Breast epithelium (tissue), 3 donors: ENCODE measurements at regions not wholly inside any gene's neighbourhood (a gene's known extent, or its start where the extent isn't known, plus 50 kb on each side); places are given as distances from the start of the nearest gene placed in this dataset.

Experiments
- POLR2A ChIP-seq: fragments of 450-650 bp; IDR thresholded peaks from one replicate; pipeline ENCODE4 v1.6.1; 2016; ENCODE audit warnings: antibody characterized with exemption, mild to moderate bottlenecking, moderate library complexity
- POLR2AphosphoS5 ChIP-seq, 3 donors: sonication (generic); formaldehyde crosslinking; IDR thresholded peaks; one replicate each; pipeline ENCODE4 v1.6.1; 2017; ENCODE audit warnings: antibody characterized with exemption in 3 of 3
- TF ChIP-seq, protein P1 (sequence below), 3 donors: fragments of 450-650 bp; IDR thresholded peaks; one replicate each; pipeline ENCODE4 v1.5.1; 2016 to 2017; ENCODE audit warnings: antibody characterized with exemption in 3 of 3, mild to moderate bottlenecking in 3 of 3, moderate library complexity in 3 of 3

DNA sequence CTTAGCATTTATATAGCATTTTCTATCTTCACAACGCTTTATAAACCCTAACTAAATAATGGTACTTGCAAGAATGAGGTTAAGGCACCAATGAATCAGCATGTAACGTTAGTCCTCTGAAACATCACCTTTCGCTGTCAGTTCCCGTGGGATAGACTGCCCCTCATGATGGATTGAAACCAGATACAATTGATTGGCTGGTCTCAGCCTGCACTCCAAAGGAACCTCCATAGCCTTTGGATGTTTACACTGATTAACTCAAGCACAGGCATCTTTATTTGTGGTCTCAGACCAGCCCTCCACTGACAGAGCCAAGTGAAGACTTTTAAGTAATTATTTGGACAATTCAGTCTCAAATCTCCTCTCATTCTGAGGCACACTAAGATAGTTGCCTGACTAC, 1339.4 kb upstream of the WWC1 start:
- TF ChIP-seq, protein P1, sequence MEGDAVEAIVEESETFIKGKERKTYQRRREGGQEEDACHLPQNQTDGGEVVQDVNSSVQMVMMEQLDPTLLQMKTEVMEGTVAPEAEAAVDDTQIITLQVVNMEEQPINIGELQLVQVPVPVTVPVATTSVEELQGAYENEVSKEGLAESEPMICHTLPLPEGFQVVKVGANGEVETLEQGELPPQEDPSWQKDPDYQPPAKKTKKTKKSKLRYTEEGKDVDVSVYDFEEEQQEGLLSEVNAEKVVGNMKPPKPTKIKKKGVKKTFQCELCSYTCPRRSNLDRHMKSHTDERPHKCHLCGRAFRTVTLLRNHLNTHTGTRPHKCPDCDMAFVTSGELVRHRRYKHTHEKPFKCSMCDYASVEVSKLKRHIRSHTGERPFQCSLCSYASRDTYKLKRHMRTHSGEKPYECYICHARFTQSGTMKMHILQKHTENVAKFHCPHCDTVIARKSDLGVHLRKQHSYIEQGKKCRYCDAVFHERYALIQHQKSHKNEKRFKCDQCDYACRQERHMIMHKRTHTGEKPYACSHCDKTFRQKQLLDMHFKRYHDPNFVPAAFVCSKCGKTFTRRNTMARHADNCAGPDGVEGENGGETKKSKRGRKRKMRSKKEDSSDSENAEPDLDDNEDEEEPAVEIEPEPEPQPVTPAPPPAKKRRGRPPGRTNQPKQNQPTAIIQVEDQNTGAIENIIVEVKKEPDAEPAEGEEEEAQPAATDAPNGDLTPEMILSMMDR (IDR thresholded peaks at IDR 0.05), result no peak
- no peak for TF ChIP-seq POLR2A
- no peak for TF ChIP-seq POLR2AphosphoS5 (IDR thresholded peaks at IDR 0.05)
